ENCODE measurements at regions not wholly inside any gene's neighbourhood (a gene's known extent, or its start where the extent isn't known, plus 50 kb on each side); places are given as distances from the start of the nearest gene placed in this dataset.

- no peak for DNase-seq
Observed at GRCh38 chr6:159118924-159119323, 50.3 kb upstream of the FNDC1 start.

- no peak for DNase-seq
Observed at GRCh38 chr6:159117563-159117962, 51.6 kb upstream of the FNDC1 start.

GRCh38 chr6:159117046-159117445 is 52.2 kb upstream of the FNDC1 start:
- no peak for DNase-seq

GRCh38 chr6:159116343-159116742 is 52.9 kb upstream of the FNDC1 start:
- DNase-seq = no peak

- no peak for DNase-seq
Observed at GRCh38 chr6:159114569-159114968, 54.6 kb upstream of the FNDC1 start.

- DNase-seq = no peak
Observed at GRCh38 chr6:159113223-159113622, 56.0 kb upstream of the FNDC1 start.

GRCh38 chr6:159112714-159113113 is 56.5 kb upstream of the FNDC1 start:
- no peak for DNase-seq

- no peak for DNase-seq
Observed at GRCh38 chr6:159110748-159111147, 58.5 kb upstream of the FNDC1 start.

- no peak for DNase-seq
Observed at GRCh38 chr6:159110013-159110412, 59.2 kb upstream of the FNDC1 start.

GRCh38 chr6:159109391-159109790 is 59.8 kb upstream of the FNDC1 start:
- no peak for DNase-seq

- no peak for DNase-seq
Observed at GRCh38 chr6:159108426-159108985, 60.7 kb upstream of the FNDC1 start.

GRCh38 chr6:159107451-159108260 is 61.5 kb upstream of the FNDC1 start:
- no peak for DNase-seq

GRCh38 chr6:159106627-159107241 is 61.9 kb upstream of the TAGAP start:
- no peak for DNase-seq

- DNase-seq = no peak
Observed at GRCh38 chr6:159105716-159106115, 60.9 kb upstream of the TAGAP start.

GRCh38 chr6:159104931-159105330 is 60.1 kb upstream of the TAGAP start:
- no peak for DNase-seq

- peak; percentile 88 for DNase-seq
Observed at GRCh38 chr6:159104163-159104925, 59.6 kb upstream of the TAGAP start.

GRCh38 chr6:159103396-159104162 is 58.8 kb upstream of the TAGAP start:
- DNase-seq = no peak

GRCh38 chr6:159102373-159103160 is 57.8 kb upstream of the TAGAP start:
- no peak for DNase-seq

- DNase-seq = no peak
Observed at GRCh38 chr6:159101656-159102055, 56.9 kb upstream of the TAGAP start.

GRCh38 chr6:159100395-159101182 is 55.8 kb upstream of the TAGAP start:
- DNase-seq = no peak

GRCh38 chr6:159099961-159100360 is 55.2 kb upstream of the TAGAP start:
- no peak for DNase-seq
